ENCODE measurements at regions not wholly inside any gene's neighbourhood (a gene's known extent, or its start where the extent isn't known, plus 50 kb on each side); places are given as distances from the start of the nearest gene placed in this dataset.
"Not testable (repeated sequence)": the region's sequence is repeated elsewhere in the genome, so short reads cannot be mapped to it uniquely, and the experiment has no call there.

DNA sequence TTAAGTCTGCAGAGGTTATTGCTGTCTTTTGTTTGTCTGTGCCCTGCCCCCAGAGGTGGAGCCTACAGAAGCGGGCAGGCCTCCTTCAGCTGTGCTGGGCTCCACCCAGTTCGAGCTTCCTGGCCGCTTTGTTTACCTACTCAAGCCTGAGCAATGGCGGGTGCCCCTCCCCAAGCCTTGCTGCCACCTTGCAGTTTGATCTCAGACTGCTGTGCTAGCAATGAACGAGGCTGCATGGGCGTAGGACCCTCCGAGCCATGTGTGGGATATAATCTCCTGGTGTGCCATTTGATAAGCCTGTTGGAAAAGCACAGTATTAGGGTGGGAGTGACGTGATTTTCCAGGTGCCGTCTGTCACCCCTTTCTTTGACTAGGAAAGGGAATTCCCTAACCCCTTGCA lies 720.6 kb downstream of the PCDH17 start:
- not testable (repeated sequence) for TF ChIP-seq ZNF274 (IDR thresholded peaks at IDR 0.05; ENCODE audit: low read depth, low read length); SUZ12 (IDR thresholded peaks at IDR 0.05; ENCODE audit: extremely low read depth, insufficient read depth, insufficient read length)

Measured in NT2/D1 (cell line).